Tibial nerve (tissue), 4 donors: ENCODE measurements at regions not wholly inside any gene's neighbourhood (a gene's known extent, or its start where the extent isn't known, plus 50 kb on each side); places are given as distances from the start of the nearest gene placed in this dataset.

ENCODE experiments used
- DNase-seq, 2 donors: peaks; one replicate each; pipeline ENCODE4 v3.0.0-alpha.2; 2019; ENCODE audit warnings: low spot score in 2 of 2
- H3K27ac ChIP-seq, 4 donors: fragments of 200-600 bp; sonication (generic) in 3 of 4; one replicate each; pipeline ENCODE4 v1.5.1; 2017 to 2019; ENCODE audit warnings: mild to moderate bottlenecking in 1 of 4
- H3K27me3 ChIP-seq, 2 donors: fragments of 200-600 bp; sonication (generic) in 1 of 2; one replicate each; pipeline versions ENCODE4 v1.5.1 to v1.6.0; 2017 to 2019
- H3K36me3 ChIP-seq, 3 donors: fragments of 200-600 bp; sonication (generic); one replicate each; pipeline ENCODE4 v1.5.1; 2018 to 2019
- H3K4me1 ChIP-seq, 4 donors: fragments of 200-600 bp; sonication (generic) in 3 of 4; one replicate each; pipeline ENCODE4 v1.5.1; 2017 to 2019
- H3K4me3 ChIP-seq, 4 donors: fragments of 200-600 bp; sonication (generic) in 3 of 4; one replicate each; pipeline ENCODE4 v1.5.1; 2017 to 2019; ENCODE audit warnings: mild to moderate bottlenecking in 1 of 4, moderate library complexity in 1 of 4
- H3K9me3 ChIP-seq, 4 donors: fragments of 200-600 bp; sonication (generic) in 3 of 4; one replicate each; pipeline ENCODE4 v1.5.1; 2017 to 2019
- EP300 ChIP-seq, 2 donors: sonication (generic); formaldehyde crosslinking; IDR thresholded peaks; one replicate each; pipeline ENCODE4 v1.6.1; 2017; ENCODE audit warnings: antibody characterized with exemption in 2 of 2, mild to moderate bottlenecking in 1 of 2
- POLR2A ChIP-seq, 2 donors: fragments of 450-650 bp; IDR thresholded peaks; one replicate each; pipeline ENCODE4 v1.6.1; 2017; ENCODE audit warnings: antibody characterized with exemption in 2 of 2, mild to moderate bottlenecking in 2 of 2, moderate library complexity in 2 of 2
- WGBS, 2 donors: methylation state at CpG; one replicate each; pipeline ENCODE4 v1.1.5; 2018; 5-methylcytosine and 5-hydroxymethylcytosine counted together
- TF ChIP-seq, protein P1 (sequence below), 5 experiments: fragments of 200-600 bp in 3 of 5; fragments of 450-650 bp in 2 of 5; sonication (generic) in 3 of 5; IDR thresholded peaks; one replicate each; pipeline ENCODE4 v1.5.1; 2016 to 2019; ENCODE audit warnings: antibody characterized with exemption in 5 of 5, mild to moderate bottlenecking in 3 of 5, moderate library complexity in 2 of 5

- no peaks in the 10 kb centered on the region for H3K27me3 ChIP-seq
- no peak overlapping the region for H3K4me3 ChIP-seq
- TF ChIP-seq EP300 (IDR thresholded peaks at IDR 0.05): no peak
- no peak for TF ChIP-seq POLR2A (IDR thresholded peaks at IDR 0.05)
- TF ChIP-seq, protein P1, sequence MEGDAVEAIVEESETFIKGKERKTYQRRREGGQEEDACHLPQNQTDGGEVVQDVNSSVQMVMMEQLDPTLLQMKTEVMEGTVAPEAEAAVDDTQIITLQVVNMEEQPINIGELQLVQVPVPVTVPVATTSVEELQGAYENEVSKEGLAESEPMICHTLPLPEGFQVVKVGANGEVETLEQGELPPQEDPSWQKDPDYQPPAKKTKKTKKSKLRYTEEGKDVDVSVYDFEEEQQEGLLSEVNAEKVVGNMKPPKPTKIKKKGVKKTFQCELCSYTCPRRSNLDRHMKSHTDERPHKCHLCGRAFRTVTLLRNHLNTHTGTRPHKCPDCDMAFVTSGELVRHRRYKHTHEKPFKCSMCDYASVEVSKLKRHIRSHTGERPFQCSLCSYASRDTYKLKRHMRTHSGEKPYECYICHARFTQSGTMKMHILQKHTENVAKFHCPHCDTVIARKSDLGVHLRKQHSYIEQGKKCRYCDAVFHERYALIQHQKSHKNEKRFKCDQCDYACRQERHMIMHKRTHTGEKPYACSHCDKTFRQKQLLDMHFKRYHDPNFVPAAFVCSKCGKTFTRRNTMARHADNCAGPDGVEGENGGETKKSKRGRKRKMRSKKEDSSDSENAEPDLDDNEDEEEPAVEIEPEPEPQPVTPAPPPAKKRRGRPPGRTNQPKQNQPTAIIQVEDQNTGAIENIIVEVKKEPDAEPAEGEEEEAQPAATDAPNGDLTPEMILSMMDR (IDR thresholded peaks at IDR 0.05): no peak
- peaks cover 0 to 16% (median 0%) of the 10 kb centered on the region in 4 donors for H3K9me3 ChIP-seq
- DNase-seq: no peak
- H3K4me1 ChIP-seq: no peaks in the 10 kb centered on the region
- H3K36me3 ChIP-seq: no peaks in the 10 kb centered on the region
- H3K27ac ChIP-seq: no peak overlapping the region
Observed at GRCh38 chr1:222250376-222250775, 297.5 kb downstream of the HHIPL2 start.

GRCh38 chr1:222247811-222248310 is 300.0 kb downstream of the HHIPL2 start:
- Histone ChIP-seq H3K9me3 (peaks cover 0 to 5% (median 0%) of the 10 kb centered on the region in 4 donors), H3K27ac (no peak overlapping the region), H3K36me3 (no peaks in the 10 kb centered on the region), H3K27me3 (no peaks in the 10 kb centered on the region), H3K4me3 (no peak overlapping the region), H3K4me1 (no peaks in the 10 kb centered on the region)
- TF ChIP-seq EP300 (IDR thresholded peaks at IDR 0.05) (no peak), POLR2A (IDR thresholded peaks at IDR 0.05) (no peak)
- TF ChIP-seq, protein P1 (IDR thresholded peaks at IDR 0.05): no peak
- WGBS, 2 donors: 53 to 55% methylated on average over 3 of the region's 3 CpGs
- DNase-seq: no peak

DNA sequence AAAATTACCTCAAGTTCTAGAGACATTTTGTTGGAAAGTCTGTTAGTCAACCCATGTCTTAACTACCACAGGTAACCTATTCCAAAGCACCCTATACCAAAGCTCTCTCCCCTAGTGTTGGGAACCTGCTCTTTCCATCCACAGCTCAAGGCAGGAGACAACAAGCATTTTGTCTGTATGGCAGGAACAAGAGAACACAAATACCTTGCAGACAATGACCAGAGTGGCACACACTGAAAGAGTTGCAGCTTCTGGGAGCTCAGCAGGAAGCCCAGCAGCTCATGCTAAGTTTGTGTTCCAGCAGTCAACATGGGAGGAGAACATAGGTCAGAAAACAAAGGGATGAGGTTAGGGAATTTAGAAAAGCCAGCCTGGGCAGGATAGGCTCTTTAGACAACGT is 300.8 kb downstream of the HHIPL2 start:
- Histone ChIP-seq H3K9me3 (peaks cover 0 to 3% (median 0%) of the 10 kb centered on the region in 4 donors), H3K27me3 (no peaks in the 10 kb centered on the region), H3K4me1 (no peaks in the 10 kb centered on the region), H3K27ac (no peak overlapping the region), H3K4me3 (no peak overlapping the region), H3K36me3 (no peaks in the 10 kb centered on the region)
- no peak for DNase-seq
- TF ChIP-seq POLR2A (IDR thresholded peaks at IDR 0.05) (no peak), EP300 (IDR thresholded peaks at IDR 0.05) (no peak)
- TF ChIP-seq, protein P1 (IDR thresholded peaks at IDR 0.05): no peak
- 19% methylated on average over 1 of the region's 1 CpG for WGBS, 2 donors

DNA sequence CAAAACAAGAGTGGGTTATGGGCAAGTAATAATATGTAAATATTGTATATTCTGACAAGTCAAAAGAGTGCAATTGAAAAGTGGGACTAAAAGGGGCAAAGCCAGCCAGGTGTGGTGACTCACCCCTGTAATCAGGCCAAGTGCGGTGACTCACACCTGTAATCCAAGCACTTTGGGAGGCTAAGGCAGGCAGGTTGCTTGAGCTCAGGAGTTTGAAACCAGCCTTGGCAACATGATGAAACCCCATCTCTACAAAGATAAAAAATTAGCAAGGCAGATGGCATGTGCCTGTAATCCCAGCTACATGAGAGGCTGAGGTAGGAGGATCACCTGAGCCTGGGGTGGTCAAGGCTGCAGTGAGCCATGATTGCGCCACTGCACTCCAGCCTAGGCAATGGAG is 304.0 kb downstream of the HHIPL2 start:
- H3K36me3 ChIP-seq: no peaks in the 10 kb centered on the region
- no peaks in the 10 kb centered on the region for H3K4me1 ChIP-seq
- 48 to 67% methylated on average over 2 of the region's 2 CpGs for WGBS, 2 donors
- no peak overlapping the region for H3K27ac ChIP-seq
- H3K9me3 ChIP-seq: no peaks in the 10 kb centered on the region
- TF ChIP-seq, protein P1 (IDR thresholded peaks at IDR 0.05): no peak
- TF ChIP-seq POLR2A (IDR thresholded peaks at IDR 0.05) (no peak), EP300 (IDR thresholded peaks at IDR 0.05) (no peak)
- no peaks in the 10 kb centered on the region for H3K27me3 ChIP-seq
- no peak for DNase-seq
- H3K4me3 ChIP-seq: no peak overlapping the region

DNA sequence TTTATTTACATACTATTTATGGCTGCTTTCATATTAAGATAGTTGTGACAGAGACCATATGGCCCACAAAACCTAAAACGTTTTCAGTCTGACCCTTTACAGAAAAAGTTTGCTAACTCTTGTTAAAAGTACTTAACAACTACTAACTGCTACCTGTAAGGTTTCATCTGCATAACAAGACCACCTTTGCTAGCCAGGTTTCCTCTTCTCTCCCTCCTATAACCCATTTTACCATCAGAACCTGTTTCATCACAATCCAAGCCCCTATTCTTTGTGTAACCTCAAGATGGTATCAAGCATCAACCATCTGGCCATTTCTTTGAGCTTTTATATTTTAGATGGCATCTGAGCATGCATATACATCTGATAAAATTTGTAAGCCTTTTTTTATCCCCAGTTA is 305.4 kb downstream of the HHIPL2 start:
- WGBS, 2 donors: 62 to 64% methylated on average over 1 of the region's 1 CpG
- Histone ChIP-seq H3K9me3 (no peaks in the 10 kb centered on the region), H3K27me3 (no peaks in the 10 kb centered on the region), H3K27ac (no peak overlapping the region), H3K4me1 (no peaks in the 10 kb centered on the region), H3K4me3 (no peak overlapping the region), H3K36me3 (no peaks in the 10 kb centered on the region)
- no peak for DNase-seq
- TF ChIP-seq EP300 (IDR thresholded peaks at IDR 0.05): no peak

DNA sequence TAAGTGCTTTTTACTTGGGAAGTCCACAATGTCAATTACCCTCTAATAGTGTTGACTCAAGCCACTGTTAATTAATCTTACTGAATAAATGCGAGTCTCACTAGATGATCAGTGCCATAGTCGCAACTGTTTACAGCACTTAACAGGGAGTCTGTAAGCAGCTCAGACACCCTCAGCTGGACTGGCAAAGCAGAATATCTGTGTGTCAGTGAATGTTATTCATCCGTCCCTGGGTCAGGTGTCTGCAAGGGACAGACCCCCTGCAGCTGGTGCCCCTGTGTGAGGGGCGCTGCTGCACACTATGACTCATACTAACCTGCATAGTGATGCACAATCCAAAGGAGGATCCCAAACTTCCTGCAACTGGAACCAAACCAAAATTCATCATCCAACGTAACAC is 306.5 kb downstream of the HHIPL2 start:
- 91 to 94% methylated on average over 5 of the region's 5 CpGs for WGBS, 2 donors
- no peak for DNase-seq
- H3K4me1 ChIP-seq: no peaks in the 10 kb centered on the region
- H3K36me3 ChIP-seq: no peaks in the 10 kb centered on the region
- H3K27ac ChIP-seq: no peak overlapping the region
- H3K4me3 ChIP-seq: no peak overlapping the region
- TF ChIP-seq POLR2A (IDR thresholded peaks at IDR 0.05) (no peak), EP300 (IDR thresholded peaks at IDR 0.05) (no peak)
- TF ChIP-seq, protein P1 (IDR thresholded peaks at IDR 0.05): no peak
- no peaks in the 10 kb centered on the region for H3K27me3 ChIP-seq
- no peaks in the 10 kb centered on the region for H3K9me3 ChIP-seq
